UCSD-AML1 (cell line): ENCODE measurements at regions not wholly inside any gene's neighbourhood (a gene's known extent, or its start where the extent isn't known, plus 50 kb on each side); places are given as distances from the start of the nearest gene placed in this dataset.

Experiments used
- DNase-seq: peaks from one replicate; lab custom pipeline; 2025; ENCODE audit not compliant: unreplicated experiment; lab: John Stamatoyannopoulos, UW

DNA sequence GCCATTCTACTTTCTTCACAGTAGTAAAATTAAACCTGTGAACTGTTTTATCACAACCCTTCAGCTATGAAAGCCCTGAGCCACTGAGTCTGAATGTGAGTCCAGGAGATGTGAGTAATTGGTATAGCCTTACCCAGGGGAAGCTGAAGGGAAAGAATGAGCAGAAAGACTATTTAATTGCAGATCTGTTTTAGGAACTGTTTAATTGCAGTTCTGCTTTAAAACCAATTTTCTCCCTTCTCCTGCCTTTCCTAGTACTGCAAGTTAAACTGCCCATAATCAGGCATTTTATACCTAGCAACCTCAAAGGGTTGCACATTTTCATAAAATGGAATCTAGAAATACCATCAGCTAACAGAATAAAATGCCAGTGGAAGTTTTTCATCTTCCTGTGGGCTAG is 476.7 kb downstream of the OCA2 start:
- no peak for DNase-seq

DNA sequence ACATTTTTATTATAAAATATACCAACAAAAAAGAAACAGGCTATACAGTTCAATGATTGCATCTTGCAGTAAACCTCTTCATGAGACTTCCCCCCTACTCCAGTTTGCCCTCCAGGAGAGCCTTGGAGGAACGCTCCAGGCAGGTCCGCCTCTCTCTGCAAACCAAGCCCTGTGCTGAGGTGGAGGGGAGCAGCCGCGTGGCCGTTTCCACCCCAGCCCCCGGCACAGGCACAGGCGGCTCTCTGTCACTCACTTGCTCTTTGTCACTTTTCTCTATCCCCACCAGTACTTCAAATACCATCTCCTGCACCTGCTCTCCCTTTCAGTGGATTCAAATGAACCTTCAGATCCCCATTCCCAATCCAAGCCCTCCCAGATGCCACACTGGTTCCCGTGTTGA is 479.9 kb downstream of the OCA2 start:
- no peak for DNase-seq

DNA sequence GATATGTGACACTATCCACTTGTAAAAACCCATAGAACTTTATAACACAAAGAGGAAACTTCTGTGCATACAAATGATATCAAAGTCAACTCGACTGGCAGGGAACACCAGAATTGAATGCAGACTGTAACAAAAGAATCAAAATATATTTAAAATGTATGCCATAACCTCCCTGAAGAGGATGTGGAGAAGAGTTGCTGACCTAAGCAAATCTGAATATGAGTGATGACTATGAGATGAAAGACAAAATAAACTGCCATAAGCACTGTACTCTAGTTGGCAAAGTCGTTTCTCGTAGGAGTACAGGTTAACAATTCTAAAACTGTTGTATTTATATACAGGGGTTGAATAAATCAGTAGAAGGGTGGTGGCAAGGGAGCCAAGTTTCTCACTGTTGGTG is 482.1 kb downstream of the OCA2 start:
- no peak for DNase-seq

DNA sequence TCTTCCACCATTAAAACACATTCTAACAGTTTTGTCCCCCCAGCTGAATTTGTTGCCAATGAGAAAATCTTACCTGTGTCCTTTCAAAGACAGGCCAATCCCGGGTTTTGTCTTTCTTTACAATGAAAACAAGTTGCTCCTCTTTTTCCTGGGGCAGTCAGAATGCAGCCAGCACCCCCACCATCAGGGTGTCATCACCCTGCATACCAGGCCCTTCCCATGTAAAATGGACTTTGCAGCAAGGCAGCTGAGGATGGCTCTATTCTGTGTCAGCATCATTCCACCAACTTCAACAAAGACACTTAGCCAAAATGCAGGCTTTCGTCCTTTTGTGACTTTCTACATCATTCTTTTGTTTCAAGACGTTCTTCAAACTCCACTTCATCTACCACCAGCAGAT is 490.9 kb downstream of the OCA2 start:
- no peak for DNase-seq

DNA sequence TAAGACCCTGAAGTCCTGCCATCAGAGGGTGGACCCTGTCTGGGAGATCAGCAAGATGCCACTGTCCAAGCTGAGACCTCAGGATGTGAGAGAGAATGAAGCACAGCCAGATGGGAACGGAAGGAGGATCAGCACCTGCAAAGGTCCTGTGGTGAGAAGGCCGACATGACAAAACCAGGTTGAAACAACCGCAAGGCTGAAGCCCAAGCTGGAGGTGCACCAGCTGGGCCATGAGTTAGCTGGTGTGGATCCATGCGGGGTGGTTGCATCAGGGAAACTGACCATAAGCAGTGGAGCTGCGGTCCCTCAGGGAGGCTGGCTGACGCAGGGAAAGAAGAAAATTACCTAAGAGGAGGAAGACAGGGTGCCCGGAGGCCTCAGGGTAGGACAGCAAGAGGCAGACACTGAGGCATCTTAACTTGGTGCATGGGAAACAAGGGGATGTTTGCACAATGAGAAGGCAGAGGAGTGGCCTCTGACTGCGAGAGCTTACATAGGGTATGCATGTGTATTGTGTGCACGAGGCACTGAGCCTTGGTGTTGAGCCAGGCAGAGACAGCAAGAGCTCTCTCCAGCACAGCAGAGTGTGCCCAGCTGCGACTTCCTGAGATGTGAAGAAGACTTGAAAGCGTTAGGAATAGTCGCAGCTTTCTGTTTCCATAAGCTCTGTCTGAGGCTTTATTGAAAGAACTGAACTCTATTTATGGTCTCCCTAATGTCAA is 497.7 kb downstream of the OCA2 start:
- DNase-seq: no peak

DNA sequence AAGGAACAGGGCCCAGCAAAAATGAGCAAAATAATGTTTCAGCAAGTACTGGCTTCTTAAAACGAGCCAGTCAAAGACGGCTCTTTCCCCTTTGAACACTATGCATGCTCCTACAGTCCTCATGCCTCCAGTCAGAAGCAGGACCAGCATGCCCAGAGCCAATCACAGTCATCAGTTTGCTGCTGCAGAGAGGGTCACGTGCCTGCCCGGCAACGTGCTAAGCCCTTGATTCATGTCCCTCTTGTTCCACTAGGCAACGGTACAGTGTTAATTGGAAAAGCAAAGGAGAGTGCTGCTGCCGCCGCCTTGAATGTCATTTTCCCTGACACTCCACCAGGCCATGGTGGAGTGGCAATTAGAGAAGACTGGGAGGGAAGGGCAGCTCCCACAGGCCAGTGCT is 500.1 kb downstream of the OCA2 start:
- no peak for DNase-seq

GRCh38 chr15:27598251-27599009 is 500.7 kb downstream of the OCA2 start:
- no peak for DNase-seq

- no peak for DNase-seq
These were observed 503.9 kb downstream of the OCA2 start for GRCh38 chr15:27595211-27595610.

DNA sequence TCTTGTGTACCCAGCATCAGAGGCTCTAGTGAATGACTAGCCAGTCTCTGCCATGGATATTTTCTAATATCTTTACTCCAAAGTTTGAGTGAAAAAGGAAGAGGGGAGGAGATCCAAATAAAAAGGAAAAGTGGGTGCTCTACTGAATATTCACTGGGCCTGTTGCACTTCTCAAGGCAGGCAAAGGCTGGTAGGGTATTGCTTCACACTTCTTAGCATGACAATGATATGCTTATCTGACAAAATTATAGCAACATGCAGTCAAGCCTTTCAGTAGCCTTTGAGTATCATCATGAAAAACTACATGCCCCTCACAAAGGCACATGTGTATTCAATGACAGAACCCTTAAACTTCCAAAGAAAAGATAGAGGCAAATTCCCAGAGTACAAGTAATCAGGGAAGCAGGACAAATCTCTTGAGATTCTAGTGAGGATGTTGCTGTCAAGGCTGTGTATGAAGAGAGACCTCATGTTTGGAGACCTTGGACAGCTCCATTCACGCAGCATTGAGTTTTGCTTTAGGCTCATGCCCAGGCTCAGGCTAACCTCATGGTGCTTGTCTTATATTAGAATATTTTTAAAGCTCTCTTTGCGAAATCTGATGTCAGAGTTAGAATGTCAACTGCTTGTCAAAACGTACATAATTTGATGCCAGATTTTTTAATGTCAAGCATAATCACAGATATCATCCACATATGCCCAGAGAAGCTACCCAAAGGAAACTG is 506.9 kb downstream of the OCA2 start:
- no peak for DNase-seq
